Endothelial cell of umbilical vein (primary cell): ENCODE measurements at regions not wholly inside any gene's neighbourhood (a gene's known extent, or its start where the extent isn't known, plus 50 kb on each side); places are given as distances from the start of the nearest gene placed in this dataset.

Experiments
- JUN ChIP-seq: IDR thresholded peaks from 2 replicates; pipeline ENCODE4 v1.6.1; 2011; ENCODE audit warnings: borderline replicate concordance, low read depth; ENCODE audit not compliant: insufficient read length, insufficient read depth
- POLR2AphosphoS5 ChIP-seq: IDR thresholded peaks from 2 replicates; pipeline ENCODE4 v1.6.1; 2012; ENCODE audit warnings: low read depth, mild to moderate bottlenecking, control low read depth, low read length, moderate library complexity; ENCODE audit not compliant: insufficient read depth
- TF ChIP-seq, protein P1 (sequence below), 2 donors: IDR thresholded peaks; 1 replicate in 1 of 2; 2 replicates in 1 of 2; pipeline ENCODE4 v1.5.1; 2011; ENCODE audit warnings: low read length in 2 of 2, mild to moderate bottlenecking in 2 of 2, moderate library complexity in 2 of 2, control low read depth in 1 of 2, inconsistent platforms in 1 of 2, low read depth in 1 of 2; ENCODE audit not compliant: insufficient read depth in 1 of 2; ENCODE audit errors: extremely low read depth in 1 of 2

DNA sequence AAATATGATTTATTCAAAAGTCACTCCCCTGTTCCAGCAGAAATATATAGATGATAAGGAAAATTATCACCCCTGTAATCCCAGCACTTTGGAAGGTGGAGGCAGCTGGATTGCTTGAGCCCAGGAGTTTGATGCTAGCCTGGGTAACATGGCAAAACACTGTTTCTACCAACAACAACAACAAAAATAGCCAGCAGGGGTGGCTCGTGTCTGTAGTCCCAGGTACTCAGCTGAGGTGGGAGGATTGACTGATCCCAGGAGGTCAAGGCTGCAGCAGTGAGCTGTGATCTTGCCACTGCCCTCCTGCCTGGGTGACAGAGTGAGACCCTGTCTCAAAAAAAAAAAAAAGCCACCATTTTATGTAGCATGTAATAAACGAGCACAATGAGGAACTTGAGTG is 1546.5 kb downstream of the NCAM2 start:
- TF ChIP-seq, protein P1, sequence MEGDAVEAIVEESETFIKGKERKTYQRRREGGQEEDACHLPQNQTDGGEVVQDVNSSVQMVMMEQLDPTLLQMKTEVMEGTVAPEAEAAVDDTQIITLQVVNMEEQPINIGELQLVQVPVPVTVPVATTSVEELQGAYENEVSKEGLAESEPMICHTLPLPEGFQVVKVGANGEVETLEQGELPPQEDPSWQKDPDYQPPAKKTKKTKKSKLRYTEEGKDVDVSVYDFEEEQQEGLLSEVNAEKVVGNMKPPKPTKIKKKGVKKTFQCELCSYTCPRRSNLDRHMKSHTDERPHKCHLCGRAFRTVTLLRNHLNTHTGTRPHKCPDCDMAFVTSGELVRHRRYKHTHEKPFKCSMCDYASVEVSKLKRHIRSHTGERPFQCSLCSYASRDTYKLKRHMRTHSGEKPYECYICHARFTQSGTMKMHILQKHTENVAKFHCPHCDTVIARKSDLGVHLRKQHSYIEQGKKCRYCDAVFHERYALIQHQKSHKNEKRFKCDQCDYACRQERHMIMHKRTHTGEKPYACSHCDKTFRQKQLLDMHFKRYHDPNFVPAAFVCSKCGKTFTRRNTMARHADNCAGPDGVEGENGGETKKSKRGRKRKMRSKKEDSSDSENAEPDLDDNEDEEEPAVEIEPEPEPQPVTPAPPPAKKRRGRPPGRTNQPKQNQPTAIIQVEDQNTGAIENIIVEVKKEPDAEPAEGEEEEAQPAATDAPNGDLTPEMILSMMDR (IDR thresholded peaks at IDR 0.05; ENCODE audit: extremely low read depth in 1 of 2, insufficient read depth in 1 of 2, low read depth in 1 of 2, low read length in 2 of 2): no peak
- TF ChIP-seq POLR2AphosphoS5: no peak
- no peak for TF ChIP-seq JUN
